A673 (cell line): ENCODE measurements at regions not wholly inside any gene's neighbourhood (a gene's known extent, or its start where the extent isn't known, plus 50 kb on each side); places are given as distances from the start of the nearest gene placed in this dataset.

Experiments
- EZH2 ChIP-seq: fragments of 200-600 bp; sonication (generic); IDR thresholded peaks from 2 replicates; pipeline ENCODE4 v1.6.1; 2017; ENCODE audit warnings: borderline replicate concordance, low read depth, mild to moderate bottlenecking, mixed read lengths, antibody characterized with exemption, low read length; ENCODE audit not compliant: poor library complexity, severe bottlenecking
- TF ChIP-seq, protein P1 (sequence below): fragments of 300-800, 200-600 bp; sonication (generic); conservative IDR thresholded peaks from 2 replicates; pipeline ENCODE4 v1.5.1; 2017; ENCODE audit warnings: low read depth, mild to moderate bottlenecking, antibody characterized with exemption, low read length, moderate library complexity, mixed read lengths

DNA sequence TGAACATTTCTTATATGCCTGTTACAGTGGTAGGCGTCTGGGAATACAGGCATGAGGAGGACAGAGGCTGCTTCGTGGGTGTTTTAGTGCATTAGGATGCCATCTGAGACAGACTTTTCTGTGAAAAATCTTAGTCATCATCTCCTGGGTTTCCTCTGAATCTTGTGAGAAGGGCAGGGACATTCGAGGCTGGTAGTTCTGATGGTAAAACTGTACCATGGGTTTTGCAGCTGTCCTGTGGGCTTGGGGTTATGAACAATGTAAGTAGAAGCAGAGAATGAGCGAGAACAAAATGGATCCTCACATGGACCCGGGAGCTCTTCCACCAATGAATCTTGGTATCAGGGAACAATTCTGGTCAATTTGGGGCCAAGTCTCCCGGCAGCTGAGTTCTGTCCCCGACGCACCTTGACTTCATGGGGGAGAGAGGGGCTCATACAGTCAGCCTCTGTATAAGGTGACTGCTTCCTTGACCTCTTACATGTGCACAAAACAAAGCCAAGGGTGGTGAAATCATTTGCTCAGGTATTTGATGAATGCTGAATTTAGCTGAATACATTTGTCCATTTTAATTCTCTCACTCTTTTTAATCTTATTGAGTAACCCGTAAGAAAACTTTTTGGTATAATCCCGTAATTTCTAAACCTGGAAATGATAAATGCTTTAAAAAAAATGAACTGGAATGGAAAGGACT is 63.6 kb upstream of the ERRFI1 start:
- TF ChIP-seq, protein P1, sequence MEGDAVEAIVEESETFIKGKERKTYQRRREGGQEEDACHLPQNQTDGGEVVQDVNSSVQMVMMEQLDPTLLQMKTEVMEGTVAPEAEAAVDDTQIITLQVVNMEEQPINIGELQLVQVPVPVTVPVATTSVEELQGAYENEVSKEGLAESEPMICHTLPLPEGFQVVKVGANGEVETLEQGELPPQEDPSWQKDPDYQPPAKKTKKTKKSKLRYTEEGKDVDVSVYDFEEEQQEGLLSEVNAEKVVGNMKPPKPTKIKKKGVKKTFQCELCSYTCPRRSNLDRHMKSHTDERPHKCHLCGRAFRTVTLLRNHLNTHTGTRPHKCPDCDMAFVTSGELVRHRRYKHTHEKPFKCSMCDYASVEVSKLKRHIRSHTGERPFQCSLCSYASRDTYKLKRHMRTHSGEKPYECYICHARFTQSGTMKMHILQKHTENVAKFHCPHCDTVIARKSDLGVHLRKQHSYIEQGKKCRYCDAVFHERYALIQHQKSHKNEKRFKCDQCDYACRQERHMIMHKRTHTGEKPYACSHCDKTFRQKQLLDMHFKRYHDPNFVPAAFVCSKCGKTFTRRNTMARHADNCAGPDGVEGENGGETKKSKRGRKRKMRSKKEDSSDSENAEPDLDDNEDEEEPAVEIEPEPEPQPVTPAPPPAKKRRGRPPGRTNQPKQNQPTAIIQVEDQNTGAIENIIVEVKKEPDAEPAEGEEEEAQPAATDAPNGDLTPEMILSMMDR = no peak
- no peak for TF ChIP-seq EZH2
